LoVo (cell line): ENCODE measurements at regions not wholly inside any gene's neighbourhood (a gene's known extent, or its start where the extent isn't known, plus 50 kb on each side); places are given as distances from the start of the nearest gene placed in this dataset.

Experiments used
- DNase-seq: peaks from one replicate; pipeline ENCODE4 v3.0.0-alpha.2; 2016; ENCODE audit warnings: low spot score

- no peak for DNase-seq
Measured at GRCh38 chr4:126227428-126227827, 912.7 kb downstream of the FAT4 start.

- no peak for DNase-seq
Measured at GRCh38 chr4:126230269-126230668, 915.5 kb downstream of the FAT4 start.

GRCh38 chr4:126233483-126233882 is 918.7 kb downstream of the FAT4 start:
- DNase-seq = no peak

GRCh38 chr4:126238013-126238412 is 923.3 kb downstream of the FAT4 start:
- no peak for DNase-seq

GRCh38 chr4:126241634-126242033 is 926.9 kb downstream of the FAT4 start:
- DNase-seq = no peak

- no peak for DNase-seq
Measured at GRCh38 chr4:126242679-126243390, 928.1 kb downstream of the FAT4 start.

GRCh38 chr4:126247409-126247808 is 932.7 kb downstream of the FAT4 start:
- no peak for DNase-seq

- DNase-seq = no peak
Measured at GRCh38 chr4:126250006-126250405, 935.3 kb downstream of the FAT4 start.

- DNase-seq = no peak
Measured at GRCh38 chr4:126251169-126251568, 936.4 kb downstream of the FAT4 start.

GRCh38 chr4:126262665-126263064 is 947.9 kb downstream of the FAT4 start:
- no peak for DNase-seq

- no peak for DNase-seq
Measured at GRCh38 chr4:126264839-126265238, 950.1 kb downstream of the FAT4 start.

- no peak for DNase-seq
Measured at GRCh38 chr4:126265888-126266287, 951.1 kb downstream of the FAT4 start.

GRCh38 chr4:126267689-126268088 is 952.9 kb downstream of the FAT4 start:
- no peak for DNase-seq

GRCh38 chr4:126268106-126268505 is 953.4 kb downstream of the FAT4 start:
- no peak for DNase-seq

GRCh38 chr4:126269106-126269505 is 954.4 kb downstream of the FAT4 start:
- no peak for DNase-seq

- DNase-seq = no peak
Measured at GRCh38 chr4:126271292-126271691, 956.5 kb downstream of the FAT4 start.

GRCh38 chr4:126273746-126274145 is 959.0 kb downstream of the FAT4 start:
- no peak for DNase-seq

GRCh38 chr4:126291886-126292285 is 977.1 kb downstream of the FAT4 start:
- DNase-seq = no peak

- no peak for DNase-seq
Measured at GRCh38 chr4:126298271-126298670, 983.5 kb downstream of the FAT4 start.

GRCh38 chr4:126306152-126306869 is 991.6 kb downstream of the FAT4 start:
- DNase-seq = no peak

GRCh38 chr4:126318376-126318775 is 1003.6 kb downstream of the FAT4 start:
- no peak for DNase-seq

GRCh38 chr4:126328914-126329313 is 1014.2 kb downstream of the FAT4 start:
- no peak for DNase-seq

- DNase-seq = no peak
Measured at GRCh38 chr4:126338548-126338947, 1023.8 kb downstream of the FAT4 start.

- DNase-seq = no peak
Measured at GRCh38 chr4:126341927-126342326, 1027.2 kb downstream of the FAT4 start.
